Fibroblast of the aortic adventitia (primary cell): ENCODE measurements at regions not wholly inside any gene's neighbourhood (a gene's known extent, or its start where the extent isn't known, plus 50 kb on each side); places are given as distances from the start of the nearest gene placed in this dataset.

Experiments
- DNase-seq: peaks from one replicate; pipeline ENCODE4 v3.0.0-alpha.2; 2010; ENCODE audit warnings: low read depth
- H3K4me3 ChIP-seq: 2 replicates; pipeline ENCODE4 v1.5.1; 2011; ENCODE audit warnings: low read depth, mild to moderate bottlenecking, control low read depth, low read length, moderate library complexity
- TF ChIP-seq, protein P1 (sequence below): IDR thresholded peaks from 2 replicates; pipeline ENCODE4 v1.5.1; 2011; ENCODE audit warnings: mild to moderate bottlenecking, low read length, control low read depth, inconsistent platforms; ENCODE audit not compliant: insufficient read depth

DNA sequence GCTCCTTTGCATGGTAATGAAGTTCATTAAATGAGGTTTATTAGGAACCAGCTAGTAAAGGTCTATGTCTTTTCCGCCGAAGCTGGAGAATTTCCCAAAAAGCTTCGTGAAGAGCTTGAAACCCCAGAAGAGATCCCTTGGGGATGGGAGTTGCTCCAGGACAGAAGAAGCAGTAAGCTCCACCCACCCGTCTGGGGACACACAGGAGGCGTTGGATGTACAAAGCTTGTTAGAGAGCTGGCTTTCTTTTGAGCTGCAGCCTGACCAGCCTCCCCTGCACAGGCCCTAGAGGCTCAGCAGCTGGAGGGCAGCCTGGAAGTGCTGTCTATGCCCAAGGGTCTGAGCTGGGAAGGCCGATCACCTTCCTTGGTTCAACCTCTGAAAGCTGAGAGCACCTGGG, 147.4 kb upstream of the SDK2 start:
- TF ChIP-seq, protein P1, sequence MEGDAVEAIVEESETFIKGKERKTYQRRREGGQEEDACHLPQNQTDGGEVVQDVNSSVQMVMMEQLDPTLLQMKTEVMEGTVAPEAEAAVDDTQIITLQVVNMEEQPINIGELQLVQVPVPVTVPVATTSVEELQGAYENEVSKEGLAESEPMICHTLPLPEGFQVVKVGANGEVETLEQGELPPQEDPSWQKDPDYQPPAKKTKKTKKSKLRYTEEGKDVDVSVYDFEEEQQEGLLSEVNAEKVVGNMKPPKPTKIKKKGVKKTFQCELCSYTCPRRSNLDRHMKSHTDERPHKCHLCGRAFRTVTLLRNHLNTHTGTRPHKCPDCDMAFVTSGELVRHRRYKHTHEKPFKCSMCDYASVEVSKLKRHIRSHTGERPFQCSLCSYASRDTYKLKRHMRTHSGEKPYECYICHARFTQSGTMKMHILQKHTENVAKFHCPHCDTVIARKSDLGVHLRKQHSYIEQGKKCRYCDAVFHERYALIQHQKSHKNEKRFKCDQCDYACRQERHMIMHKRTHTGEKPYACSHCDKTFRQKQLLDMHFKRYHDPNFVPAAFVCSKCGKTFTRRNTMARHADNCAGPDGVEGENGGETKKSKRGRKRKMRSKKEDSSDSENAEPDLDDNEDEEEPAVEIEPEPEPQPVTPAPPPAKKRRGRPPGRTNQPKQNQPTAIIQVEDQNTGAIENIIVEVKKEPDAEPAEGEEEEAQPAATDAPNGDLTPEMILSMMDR: no peak
- DNase-seq: no peak
- H3K4me3 ChIP-seq: no peak overlapping the region

DNA sequence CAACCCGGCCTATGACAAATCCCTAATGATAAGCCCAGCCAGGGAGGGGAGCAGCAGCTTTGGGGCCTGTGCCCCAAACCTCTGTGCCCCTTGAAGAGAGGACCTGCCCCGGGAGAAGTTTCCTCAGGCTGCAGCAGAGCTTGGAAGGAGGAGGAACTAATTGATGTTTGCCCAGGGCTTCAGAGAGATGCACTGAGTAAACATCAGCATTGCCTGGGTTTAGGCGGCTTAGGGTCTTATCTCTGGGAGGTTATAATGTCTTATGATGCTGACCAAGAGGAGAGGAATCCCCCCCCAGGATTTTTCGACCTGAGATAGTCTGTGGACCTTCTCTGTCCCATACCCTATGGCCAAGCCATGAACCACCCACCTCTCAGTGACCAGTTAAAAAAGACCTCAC, 148.7 kb upstream of the SDK2 start:
- DNase-seq: no peak
- no peak overlapping the region for H3K4me3 ChIP-seq
- TF ChIP-seq, protein P1: no peak

DNA sequence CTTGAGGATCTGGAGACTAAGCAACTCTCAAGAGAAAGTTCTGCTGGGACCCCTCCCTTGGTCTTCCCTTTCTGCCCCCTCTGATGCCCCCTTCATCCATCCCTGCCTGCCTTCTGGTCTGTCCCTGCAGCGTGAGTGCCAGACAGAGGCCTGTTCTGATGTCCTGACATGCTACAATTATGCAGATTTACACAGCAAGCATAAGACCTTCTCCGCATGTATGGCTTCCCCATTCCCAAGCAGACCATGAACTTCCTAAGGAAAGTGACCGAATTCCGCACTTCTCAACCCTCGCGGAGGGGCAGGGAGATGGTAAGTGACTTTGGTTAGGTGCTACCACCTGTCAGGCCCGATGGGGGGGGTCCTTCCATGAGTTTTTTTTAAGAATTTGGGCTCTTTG, 150.1 kb upstream of the SDK2 start:
- TF ChIP-seq, protein P1: no peak
- DNase-seq: no peak
- no peak overlapping the region for H3K4me3 ChIP-seq

DNA sequence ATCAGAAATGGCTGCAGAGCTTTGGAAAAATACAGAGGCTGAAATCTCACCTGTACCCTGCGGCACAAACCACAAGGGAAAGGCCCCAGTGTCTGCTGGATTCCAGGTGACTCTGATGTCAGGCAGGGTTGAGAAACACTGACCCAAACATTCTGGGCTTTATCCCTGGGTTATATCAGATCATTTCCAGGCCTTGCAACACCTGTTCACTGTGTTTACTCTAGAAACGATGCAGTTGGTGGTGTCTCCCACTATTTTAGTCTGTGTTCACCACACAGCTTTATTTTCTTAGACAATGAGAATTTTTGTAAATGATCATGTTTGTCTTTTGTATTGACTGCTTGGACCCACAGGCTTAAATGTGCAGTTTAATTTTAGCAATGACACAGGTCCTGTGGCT, 151.5 kb upstream of the SDK2 start:
- TF ChIP-seq, protein P1: no peak
- H3K4me3 ChIP-seq: no peak overlapping the region
- no peak for DNase-seq

DNA sequence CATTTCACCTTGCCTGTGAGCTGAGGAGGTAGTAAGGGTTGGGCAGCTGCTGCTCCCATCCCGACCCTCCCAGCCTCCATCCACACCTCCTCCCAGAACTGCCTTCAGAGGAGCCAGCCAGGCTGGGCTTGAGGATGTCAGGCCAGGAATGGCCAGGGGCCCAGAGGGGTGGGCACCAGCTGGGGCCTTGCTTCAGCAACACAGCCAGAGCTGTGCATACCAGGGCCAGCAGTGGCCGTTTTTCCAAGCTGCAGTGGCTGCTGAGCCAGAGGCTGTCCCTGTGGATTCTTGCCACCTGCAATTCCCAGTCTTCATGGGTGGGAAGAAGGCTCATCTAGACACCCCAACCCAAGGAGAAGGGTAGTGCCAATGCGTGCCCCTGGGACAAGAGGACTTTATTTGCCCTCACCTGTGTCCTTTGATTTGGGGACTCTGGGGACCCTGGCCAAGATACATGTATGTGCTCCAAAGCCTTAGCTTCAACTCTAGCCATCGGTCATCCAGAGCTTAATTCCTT, 153.4 kb upstream of the SDK2 start:
- TF ChIP-seq, protein P1: no peak
- no peak overlapping the region for H3K4me3 ChIP-seq
- no peak for DNase-seq

DNA sequence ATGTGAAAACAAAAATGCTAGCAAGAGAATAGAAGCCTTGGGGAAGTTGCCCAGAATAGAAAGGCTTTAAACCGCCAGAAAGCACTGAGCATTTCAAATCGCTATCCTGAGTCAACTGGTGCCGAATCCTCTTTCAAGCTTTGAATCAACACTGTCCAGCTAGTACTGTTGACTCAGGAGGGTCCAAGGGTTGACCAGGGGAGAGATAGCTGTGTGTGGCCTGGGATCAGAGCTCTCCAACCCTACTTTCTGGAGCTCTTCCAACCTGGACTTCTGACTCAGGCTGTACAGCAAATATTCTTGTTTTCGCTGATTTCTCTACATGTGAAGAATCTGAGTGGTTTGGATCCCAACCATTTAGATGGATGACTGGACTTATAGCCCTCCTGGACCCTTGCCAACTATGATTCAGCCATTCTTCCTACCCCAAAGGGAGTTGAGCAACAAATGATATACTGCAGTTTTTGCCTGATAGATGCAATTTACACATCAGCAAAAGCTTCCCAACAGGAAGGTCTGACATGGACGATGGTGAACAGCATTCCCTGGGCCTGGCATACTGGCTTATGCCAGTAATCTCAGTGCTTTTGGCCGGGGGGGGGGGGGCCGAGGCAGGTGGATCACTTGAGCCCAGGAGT, 154.0 kb upstream of the SDK2 start:
- DNase-seq: peak; percentile 85
- TF ChIP-seq, protein P1: no peak
- H3K4me3 ChIP-seq: no peak overlapping the region

DNA sequence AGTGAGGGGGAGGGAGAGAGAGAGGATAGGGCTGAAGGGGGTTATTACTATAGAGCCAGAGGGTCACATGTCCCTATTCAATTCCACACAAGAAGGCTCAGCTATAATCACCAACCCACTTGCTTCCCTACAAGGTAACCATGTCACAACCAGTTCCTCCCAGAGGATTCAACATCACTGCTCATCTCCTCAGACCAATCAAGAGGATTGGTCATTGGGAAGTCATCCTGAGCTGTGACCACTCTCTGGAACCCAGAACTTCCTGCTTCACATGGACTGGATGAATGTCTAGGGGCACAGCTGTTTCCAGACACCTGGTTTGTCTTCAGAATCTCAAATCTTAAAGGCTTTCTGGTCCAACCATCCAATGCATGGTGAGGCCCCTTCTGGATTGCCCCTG, 154.9 kb upstream of the SDK2 start:
- TF ChIP-seq, protein P1: no peak
- no peak overlapping the region for H3K4me3 ChIP-seq
- DNase-seq: no peak
